SK-N-DZ (cell line): ENCODE measurements at regions not wholly inside any gene's neighbourhood (a gene's known extent, or its start where the extent isn't known, plus 50 kb on each side); places are given as distances from the start of the nearest gene placed in this dataset.

Experiments used
- DNase-seq: peaks from one replicate; pipeline ENCODE4 v3.0.0-alpha.2; 2015; ENCODE audit warnings: low spot score

DNA sequence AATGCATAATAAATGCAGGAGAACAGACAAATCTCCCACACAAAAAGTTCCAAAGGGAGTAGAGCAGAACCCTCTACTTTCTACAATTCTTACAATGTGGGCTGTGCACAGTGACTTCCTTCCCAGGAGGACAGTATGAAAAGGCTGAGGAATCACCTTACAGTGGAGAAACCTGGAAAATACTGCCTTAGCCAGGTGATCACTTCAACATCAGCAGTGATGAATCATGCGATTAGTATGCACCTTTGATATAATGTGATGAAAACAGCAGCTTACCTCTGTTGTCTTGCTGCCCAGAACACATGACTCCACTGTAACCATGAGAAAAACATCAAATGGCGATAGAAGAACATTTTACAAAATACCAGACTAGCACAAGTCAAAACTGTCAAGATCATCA, 329.7 kb upstream of the POM121L12 start:
- DNase-seq = no peak

GRCh38 chr7:52700349-52700748, 335.1 kb upstream of the POM121L12 start:
- DNase-seq = peak; percentile 21

DNA sequence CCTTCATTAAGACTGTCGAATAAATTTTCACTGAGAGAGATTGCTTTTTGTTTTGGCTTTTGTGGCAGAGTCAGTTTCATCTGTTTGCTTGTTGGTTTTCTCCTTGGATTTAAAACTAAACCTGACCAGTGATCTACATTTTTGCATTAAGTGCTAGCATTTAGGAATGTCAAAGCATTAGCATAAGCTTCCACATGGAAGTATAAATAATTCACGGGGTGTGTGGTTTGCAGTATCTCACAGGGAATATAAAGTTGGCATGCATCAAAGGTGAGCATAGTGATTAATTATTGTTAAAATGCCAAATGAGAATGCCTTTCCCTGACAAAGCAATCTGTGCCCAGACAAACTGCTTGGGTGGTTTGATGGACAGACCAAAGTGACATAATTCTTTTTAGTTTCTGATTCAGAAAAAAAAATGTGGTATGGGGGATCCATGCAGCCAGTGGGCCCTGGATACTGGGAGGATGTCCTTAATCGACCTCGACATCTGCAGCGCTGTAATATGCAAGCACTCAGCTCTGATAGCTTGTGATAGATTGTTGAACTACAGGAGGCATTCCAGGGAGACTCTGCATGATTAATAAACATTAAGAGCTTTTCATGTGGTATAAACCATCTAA, 339.3 kb upstream of the POM121L12 start:
- DNase-seq = peak; percentile 67

GRCh38 chr7:52691257-52691656, 344.2 kb upstream of the POM121L12 start:
- no peak for DNase-seq

DNA sequence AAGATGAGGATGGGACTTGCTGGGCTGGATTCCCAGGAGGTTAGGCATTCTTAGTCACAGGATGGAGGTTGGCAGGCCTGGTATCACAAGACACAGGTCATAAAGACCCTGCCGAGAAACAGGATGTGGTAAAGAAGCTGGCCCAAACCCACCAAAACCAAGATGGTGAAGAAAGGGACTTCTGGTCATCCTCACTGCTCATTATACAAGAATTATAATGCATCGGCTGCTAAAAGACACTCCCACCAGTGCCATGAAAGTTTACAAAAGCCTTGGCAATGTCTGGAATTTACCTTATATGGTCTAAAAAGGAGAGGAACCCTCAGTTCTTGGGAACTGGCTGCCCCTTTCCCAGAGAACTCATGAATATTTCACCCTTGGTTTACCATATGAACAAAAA, 345.5 kb upstream of the POM121L12 start:
- DNase-seq = no peak

GRCh38 chr7:52685333-52685732, 350.1 kb upstream of the POM121L12 start:
- DNase-seq = no peak

DNA sequence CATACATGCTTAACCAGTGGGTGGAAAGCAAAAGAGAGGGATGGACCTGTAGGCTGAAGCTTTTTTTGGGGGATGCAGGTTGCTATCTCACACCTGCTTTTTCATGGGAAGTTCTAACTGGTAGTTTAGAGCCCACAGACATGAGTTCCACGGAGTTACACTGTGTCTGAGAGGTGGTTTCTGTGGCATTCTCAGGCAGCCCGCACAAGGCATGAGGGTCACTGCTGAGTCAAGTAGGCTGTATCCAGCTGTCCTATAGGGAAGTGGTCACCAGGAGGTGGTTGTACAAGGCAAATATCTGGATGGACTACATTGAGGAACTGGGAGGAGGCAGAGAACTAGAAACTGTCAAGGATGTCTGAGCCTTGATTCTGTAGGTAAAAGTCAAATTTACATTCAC, 351.0 kb upstream of the POM121L12 start:
- DNase-seq = no peak

DNA sequence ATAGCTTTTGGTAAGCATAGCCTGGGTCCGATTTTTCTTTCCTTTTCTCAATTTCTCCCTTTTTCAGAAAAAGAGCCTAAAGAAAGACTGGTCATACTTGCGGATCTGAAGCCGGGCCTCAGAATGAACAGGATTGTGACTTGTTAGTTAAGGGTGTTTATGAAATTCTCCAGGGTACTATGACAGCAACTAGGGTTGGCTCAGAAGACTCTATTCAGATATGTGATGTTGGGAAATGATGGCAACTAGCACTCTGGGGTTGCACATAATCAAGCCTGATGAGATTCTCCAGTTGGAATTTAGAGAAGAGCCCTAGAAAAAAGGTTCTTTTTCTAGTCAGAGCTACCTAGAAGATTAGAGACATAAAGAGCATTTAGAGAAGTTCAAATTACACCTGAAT, 352.4 kb upstream of the POM121L12 start:
- no peak for DNase-seq

GRCh38 chr7:52670608-52671225, 364.7 kb upstream of the POM121L12 start:
- DNase-seq = no peak

- DNase-seq = no peak
Observed at GRCh38 chr7:52669031-52669430, 366.4 kb upstream of the POM121L12 start.

GRCh38 chr7:52668435-52668834, 367.0 kb upstream of the POM121L12 start:
- no peak for DNase-seq

DNA sequence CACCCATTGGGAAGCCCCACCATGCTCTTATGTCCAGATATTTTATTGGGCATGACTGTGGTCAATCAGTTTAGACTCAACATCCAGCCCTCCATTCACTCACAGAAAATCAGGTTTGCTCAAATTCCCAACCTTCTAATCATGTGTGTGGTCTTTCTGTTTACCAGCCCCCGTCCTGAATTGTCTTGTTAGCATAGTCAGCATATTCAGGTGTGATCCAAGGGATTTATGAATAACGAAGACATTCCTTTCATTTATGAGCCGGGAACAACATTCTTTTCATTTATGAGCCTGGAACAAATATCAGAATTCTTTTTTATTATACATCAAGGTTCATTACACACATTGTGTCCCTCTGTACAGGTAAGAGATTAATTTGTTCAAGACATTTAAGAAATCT, 376.3 kb upstream of the POM121L12 start:
- DNase-seq = no peak

GRCh38 chr7:52656098-52656497, 379.3 kb upstream of the POM121L12 start:
- DNase-seq = no peak

- no peak for DNase-seq
Observed at GRCh38 chr7:52652621-52653020, 382.8 kb upstream of the POM121L12 start.

DNA sequence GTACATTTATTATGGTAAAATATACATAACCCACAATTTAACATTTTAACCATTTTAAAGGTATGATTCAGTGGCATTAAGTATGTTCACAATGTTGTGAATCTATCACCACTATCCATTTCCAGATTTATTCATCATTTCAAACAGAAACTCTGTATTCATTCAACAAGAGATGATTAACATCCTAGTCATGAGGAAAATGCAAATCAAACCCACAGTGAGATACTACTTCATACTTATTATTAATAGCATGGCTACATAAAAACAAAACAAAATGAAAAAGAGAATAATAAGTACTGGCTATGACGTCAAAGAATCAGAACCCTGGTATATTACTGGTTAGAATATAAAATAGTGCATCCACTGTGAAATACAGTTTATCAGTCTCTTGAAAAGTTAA, 386.6 kb upstream of the POM121L12 start:
- no peak for DNase-seq

GRCh38 chr7:52647046-52647445, 388.4 kb upstream of the POM121L12 start:
- no peak for DNase-seq

DNA sequence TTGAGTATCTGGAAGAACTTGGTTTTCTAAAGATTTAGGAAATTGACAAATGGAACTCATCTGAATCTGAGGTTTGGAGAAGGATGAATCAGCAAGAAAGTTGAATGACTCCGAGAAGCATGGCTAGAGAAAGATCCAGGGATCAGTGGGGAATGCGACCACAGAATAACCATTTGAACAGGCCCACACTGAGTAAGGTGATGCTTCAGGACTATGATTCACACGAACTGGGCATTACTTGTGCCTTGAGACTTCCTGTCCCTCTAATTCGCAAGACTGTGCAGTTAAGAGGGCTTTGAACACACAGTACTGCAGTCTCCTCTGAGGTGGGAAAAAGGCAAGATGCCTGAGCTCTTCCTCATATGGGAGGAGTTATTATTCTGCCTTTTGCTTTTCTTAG, 395.5 kb upstream of the POM121L12 start:
- no peak for DNase-seq

- DNase-seq = no peak
Observed at GRCh38 chr7:52639126-52639525, 396.3 kb upstream of the POM121L12 start.

- DNase-seq = peak; percentile 8
Observed at GRCh38 chr7:52635021-52635420, 400.4 kb upstream of the POM121L12 start.

DNA sequence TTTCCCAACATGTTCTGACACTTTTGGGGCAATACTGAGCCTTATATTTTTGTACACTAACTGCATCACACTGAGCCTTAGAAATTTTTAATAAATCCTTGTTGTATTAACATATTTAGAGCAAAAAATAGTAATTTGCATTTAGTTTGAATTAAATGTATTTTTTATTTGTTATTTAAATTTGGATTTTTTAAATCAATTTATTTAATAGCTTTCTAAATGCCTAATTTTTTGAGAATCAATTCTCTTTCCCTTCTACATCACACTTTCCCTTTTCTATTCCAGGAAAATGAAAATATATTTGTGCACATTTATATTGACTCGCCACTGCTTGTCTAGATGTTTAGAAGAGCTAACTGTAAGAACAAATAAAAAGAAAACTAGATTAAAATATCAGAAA, 414.6 kb upstream of the POM121L12 start:
- no peak for DNase-seq

GRCh38 chr7:52616552-52616951, 418.9 kb upstream of the POM121L12 start:
- DNase-seq = no peak

DNA sequence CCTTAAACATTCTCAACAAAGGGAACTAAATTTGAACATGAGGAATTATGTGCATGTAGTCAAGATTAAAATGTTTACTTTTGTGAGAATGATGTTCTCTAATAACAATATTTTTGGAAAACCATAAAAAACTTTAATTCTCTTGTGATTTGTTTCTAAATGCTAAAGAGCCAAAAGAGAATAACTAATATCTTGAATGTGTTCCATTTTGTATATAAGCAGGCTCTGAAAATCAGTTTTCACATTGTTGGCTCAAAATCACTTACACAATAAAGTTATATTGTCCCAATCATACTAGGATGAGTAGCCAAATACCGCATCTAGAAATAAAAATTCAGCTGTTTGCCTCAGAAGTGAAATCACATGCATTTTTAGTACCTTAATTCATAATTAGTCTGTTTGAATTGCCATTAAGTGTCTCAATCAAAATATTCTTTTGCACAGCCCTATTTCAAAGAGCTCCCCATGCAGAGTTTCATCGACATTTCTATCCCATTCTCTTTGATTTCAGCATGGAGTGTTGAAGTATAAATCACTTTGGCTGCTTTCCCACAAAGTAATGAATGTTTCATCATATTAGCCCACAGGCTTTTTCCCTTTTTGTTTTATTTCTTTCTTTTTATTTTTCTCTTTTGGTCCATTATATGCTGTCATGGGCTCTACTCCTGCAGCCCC, 420.3 kb upstream of the POM121L12 start:
- DNase-seq = no peak

- DNase-seq = no peak
Observed at GRCh38 chr7:52609511-52609910, 425.9 kb upstream of the POM121L12 start.
